Chondrocyte (in vitro differentiated cells): ENCODE measurements at regions not wholly inside any gene's neighbourhood (a gene's known extent, or its start where the extent isn't known, plus 50 kb on each side); places are given as distances from the start of the nearest gene placed in this dataset.

Source experiments
- DNase-seq: peaks from one replicate; pipeline ENCODE4 v3.0.0; 2021; ENCODE audit warnings: mixed read lengths, low spot score
- H3K27ac Mint-ChIP-seq: one replicate; pipeline ENCODE4 v1.8.0; 2021; ENCODE audit warnings: mild to moderate bottlenecking, moderate library complexity, mixed read lengths; ENCODE audit not compliant: unreplicated experiment
- H3K27me3 Mint-ChIP-seq: 2 replicates; pipeline ENCODE4 v1.8.0; 2021; ENCODE audit warnings: low read depth, mixed read lengths
- H3K36me3 Mint-ChIP-seq: 2 replicates; pipeline ENCODE4 v1.8.0; 2021; ENCODE audit warnings: low read depth, mixed read lengths
- H3K4me1 Mint-ChIP-seq: 2 replicates; pipeline ENCODE4 v1.8.0; 2021; ENCODE audit warnings: low read depth, mild to moderate bottlenecking, mixed read lengths
- H3K4me3 Mint-ChIP-seq: one replicate; pipeline ENCODE4 v1.8.0; 2021; ENCODE audit warnings: mild to moderate bottlenecking, moderate library complexity, mixed read lengths; ENCODE audit not compliant: unreplicated experiment
- H3K9me3 Mint-ChIP-seq: 2 replicates; pipeline ENCODE4 v1.8.0; 2021; ENCODE audit warnings: low read depth, mixed read lengths
- CTCF ChIP-seq: fragments of 200-600 bp; sonication (generic); IDR thresholded peaks from 2 replicates; pipeline ENCODE4 v1.5.0; 2021; ENCODE audit warnings: antibody characterized with exemption, mild to moderate bottlenecking, moderate library complexity

DNA sequence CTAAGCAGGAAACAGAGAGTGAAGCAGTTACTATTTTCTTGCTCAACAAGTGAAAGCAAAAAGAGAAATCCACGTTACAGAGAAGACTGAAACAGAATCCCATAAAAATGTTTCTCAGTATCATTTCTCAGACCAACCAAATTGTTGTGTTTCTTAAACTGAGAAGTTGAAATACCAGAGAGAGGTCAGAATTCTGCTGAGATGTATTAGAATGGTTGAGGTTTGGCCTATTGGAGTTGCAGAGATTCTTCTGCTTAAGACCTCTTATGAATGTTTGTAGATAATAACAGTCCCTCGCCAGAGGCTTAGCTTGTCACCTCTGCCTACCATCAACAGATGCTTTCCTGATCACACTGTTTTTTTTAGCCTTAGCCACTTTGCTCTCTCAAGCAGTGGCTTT is 481.4 kb downstream of the TRIML1 start:
- H3K27me3 Mint-ChIP-seq, result no peaks in the 10 kb centered on the region
- peak overlapping the region; percentile 55 for H3K27ac Mint-ChIP-seq

GRCh38 chr4:188623314-188623854 is 484.1 kb downstream of the TRIML1 start:
- peaks cover 31% of the 10 kb centered on the region for H3K4me1 Mint-ChIP-seq
- no peak for DNase-seq
- H3K27ac Mint-ChIP-seq, result peak overlapping the region; percentile 6
- H3K36me3 Mint-ChIP-seq, result no peaks in the 10 kb centered on the region
- TF ChIP-seq CTCF, result no peak
- no peak overlapping the region for H3K4me3 Mint-ChIP-seq
- no peaks in the 10 kb centered on the region for H3K9me3 Mint-ChIP-seq
- H3K27me3 Mint-ChIP-seq, result no peaks in the 10 kb centered on the region

More for the DNA sequence above, 481.4 kb downstream of the TRIML1 start:
- peaks cover 41% of the 10 kb centered on the region for H3K4me1 Mint-ChIP-seq
- DNase-seq, result no peak
- no peak for TF ChIP-seq CTCF
- no peaks in the 10 kb centered on the region for H3K36me3 Mint-ChIP-seq
- no peak overlapping the region for H3K4me3 Mint-ChIP-seq
- H3K9me3 Mint-ChIP-seq, result no peaks in the 10 kb centered on the region

DNA sequence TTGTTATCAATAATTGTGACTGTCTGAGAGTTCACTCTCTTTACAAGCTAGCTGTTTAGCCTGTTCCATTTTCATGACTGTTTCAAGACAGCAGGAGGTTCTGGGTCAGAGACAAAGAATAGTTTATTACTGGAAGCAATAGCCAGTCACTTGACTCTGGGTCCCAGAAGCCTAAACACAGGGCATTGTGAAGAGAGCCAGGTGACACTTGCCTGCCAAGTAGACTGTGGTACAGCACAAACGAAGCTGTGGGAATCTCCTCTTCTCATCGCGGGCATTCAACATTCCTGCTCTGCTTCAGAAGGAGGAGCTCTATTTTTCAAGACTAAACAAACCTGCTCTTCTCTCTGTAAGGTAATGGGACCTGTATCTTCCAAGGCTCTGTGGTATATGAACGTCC is 485.1 kb downstream of the TRIML1 start:
- Mint-ChIP-seq H3K9me3 (no peaks in the 10 kb centered on the region), H3K27me3 (no peaks in the 10 kb centered on the region), H3K4me1 (peaks cover 21% of the 10 kb centered on the region), H3K36me3 (no peaks in the 10 kb centered on the region), H3K27ac (no peak overlapping the region), H3K4me3 (no peak overlapping the region)
- no peak for DNase-seq
- TF ChIP-seq CTCF, result no peak

DNA sequence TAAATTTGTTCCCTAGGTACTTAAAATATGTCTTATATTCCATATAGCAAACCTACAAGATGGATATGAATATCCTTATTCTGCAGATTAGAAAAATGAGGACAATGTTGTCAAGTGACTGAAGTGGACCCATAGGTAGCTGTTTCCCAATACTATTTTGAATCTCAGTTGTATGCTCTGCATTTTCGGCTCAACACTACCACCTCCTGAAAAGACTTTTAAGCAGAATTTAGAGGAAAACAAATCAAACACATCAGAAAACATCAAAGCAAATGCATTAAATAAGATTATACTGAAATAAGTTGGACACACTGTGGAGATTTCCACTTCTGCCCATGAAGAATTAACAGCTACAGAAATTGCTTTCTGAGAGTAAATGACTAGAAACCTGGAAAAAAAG is 488.7 kb downstream of the TRIML1 start:
- TF ChIP-seq CTCF, result peak; percentile 50
- Mint-ChIP-seq H3K36me3 (no peaks in the 10 kb centered on the region), H3K9me3 (no peaks in the 10 kb centered on the region), H3K4me1 (peaks cover 16% of the 10 kb centered on the region), H3K27ac (no peak overlapping the region), H3K27me3 (no peaks in the 10 kb centered on the region), H3K4me3 (no peak overlapping the region)
- no peak for DNase-seq

DNA sequence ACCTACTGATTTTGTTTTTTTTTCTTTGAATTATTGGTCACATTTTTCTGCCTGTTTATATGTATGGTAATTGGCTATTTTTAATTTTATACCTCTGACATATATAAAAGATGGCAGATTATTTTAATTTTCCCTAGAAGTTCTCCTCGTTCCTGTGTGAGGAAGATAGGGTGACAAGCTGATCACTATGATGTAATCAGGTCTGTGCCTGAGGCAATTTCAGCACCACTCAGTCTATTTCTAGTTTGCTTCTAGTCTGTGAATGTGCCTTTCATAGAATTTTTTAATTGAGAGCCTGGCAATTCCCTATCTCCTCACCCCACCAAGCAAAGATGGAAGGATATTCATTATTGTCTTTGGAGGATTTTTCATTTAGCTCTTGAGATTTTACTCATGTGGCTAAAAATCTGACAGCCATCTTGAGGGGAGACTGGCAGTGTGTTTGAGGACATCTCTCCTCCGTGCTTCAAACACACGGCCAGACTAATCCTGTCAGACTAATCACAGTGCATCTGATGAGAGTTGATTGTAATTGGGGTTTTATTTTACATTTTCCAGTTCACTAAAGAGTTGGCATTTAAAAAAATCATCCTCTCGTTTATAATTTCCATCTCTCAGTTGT is 500.3 kb downstream of the TRIML1 start:
- no peak overlapping the region for H3K4me3 Mint-ChIP-seq
- no peaks in the 10 kb centered on the region for H3K9me3 Mint-ChIP-seq
- H3K36me3 Mint-ChIP-seq, result no peaks in the 10 kb centered on the region
- H3K27me3 Mint-ChIP-seq, result no peaks in the 10 kb centered on the region
- no peak for DNase-seq
- no peaks in the 10 kb centered on the region for H3K4me1 Mint-ChIP-seq
- H3K27ac Mint-ChIP-seq, result no peak overlapping the region
- TF ChIP-seq CTCF, result no peak
